ENCODE measurements at regions not wholly inside any gene's neighbourhood (a gene's known extent, or its start where the extent isn't known, plus 50 kb on each side); places are given as distances from the start of the nearest gene placed in this dataset.

GRCh38 chr4:26020881-26021280 is 106.9 kb downstream of the SMIM20 start:
- DNase-seq, result no peak

- DNase-seq, result no peak
Observed at GRCh38 chr4:26021417-26022345, 107.7 kb downstream of the SMIM20 start.

GRCh38 chr4:26022346-26023202 is 108.6 kb downstream of the SMIM20 start:
- peak; percentile 76 for DNase-seq

DNA sequence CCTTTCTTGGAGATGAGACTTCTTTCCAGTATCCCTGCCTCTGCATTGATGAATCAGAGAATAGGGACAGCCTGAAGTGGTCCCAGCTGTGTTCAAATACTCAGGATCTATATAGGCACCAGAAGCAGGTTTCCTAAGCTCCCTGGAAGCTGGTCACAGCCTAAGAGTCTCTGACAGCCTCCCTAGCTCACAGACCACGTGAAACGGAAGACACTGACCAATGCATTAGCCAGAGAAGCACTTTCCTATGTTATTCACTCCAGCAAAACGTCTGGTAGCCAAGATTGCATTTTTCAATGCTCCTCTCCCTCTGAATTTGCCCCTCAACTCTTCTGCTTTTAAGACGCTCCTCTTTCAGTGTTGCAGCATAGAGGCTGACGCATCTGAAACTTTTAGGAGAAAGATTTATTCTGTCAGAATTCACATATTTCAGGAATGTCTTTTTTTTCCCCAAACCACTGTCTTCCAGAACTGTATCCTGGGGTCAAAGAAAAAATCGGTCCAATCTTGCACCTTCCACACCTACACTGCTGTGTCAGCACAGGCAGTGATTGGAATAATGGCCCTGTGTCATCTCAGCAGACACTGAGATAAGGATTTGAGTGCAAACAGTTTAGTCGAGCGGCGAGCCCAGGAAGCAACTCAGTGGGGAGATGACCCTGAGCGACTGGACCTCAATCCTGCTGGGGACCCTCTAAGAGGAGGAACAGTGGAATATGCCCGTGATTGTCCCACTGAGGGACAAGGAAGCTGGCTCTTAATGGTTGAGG is 109.4 kb downstream of the SMIM20 start:
- DNase-seq, result no peak

DNA sequence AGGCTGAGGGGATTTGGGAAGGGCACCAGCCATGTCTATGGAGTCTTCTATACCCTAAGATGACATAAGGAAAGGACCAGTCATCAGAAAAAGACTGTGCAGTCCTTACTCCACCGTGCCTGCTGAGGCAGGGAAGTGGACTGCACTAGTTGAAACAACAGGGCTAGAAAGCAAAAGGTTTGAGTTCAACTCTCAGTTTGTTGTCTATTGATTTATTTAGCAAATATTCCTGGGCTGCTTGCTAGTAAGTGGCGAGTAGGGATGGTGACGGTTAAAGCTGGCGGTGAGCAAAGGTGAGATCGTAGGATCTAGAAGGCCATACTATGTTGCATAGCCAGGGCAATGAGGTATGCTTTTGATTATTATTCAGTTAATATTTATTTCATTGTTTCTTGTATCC is 110.1 kb downstream of the SMIM20 start:
- DNase-seq, result no peak

DNA sequence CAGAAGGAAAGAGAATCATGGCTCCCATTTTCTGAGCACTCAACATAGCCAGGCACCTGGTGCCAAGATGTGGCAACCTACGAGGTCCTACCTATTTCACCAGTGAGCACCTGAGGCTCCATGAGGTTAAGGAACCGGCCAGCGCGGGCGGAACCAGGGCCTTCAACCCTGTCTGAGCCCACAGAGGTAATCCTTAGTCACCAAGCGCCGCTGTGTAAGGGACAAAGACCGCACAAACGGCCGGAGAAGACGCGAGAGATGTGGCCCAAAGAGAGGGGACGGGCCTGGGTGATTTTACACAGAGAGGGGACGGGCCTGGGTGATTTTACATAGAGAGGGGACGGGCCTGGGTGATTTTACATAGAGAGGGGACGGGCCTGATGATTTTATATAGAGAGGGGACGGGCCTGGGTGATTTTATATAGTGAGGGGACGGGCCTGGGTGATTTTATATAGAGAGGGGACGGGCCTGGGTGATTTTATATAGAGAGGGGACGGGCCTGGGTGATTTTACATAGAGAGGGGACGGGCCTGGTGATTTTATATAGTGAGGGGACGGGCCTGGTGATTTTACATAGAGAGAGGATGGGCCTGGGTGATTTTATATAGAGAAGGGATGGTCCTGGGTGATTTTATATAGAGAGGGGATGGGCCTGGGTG is 114.2 kb downstream of the SMIM20 start:
- DNase-seq, result no peak

- DNase-seq, result peak; percentile 81
Observed at GRCh38 chr4:26028793-26029567, 115.0 kb downstream of the SMIM20 start.

DNA sequence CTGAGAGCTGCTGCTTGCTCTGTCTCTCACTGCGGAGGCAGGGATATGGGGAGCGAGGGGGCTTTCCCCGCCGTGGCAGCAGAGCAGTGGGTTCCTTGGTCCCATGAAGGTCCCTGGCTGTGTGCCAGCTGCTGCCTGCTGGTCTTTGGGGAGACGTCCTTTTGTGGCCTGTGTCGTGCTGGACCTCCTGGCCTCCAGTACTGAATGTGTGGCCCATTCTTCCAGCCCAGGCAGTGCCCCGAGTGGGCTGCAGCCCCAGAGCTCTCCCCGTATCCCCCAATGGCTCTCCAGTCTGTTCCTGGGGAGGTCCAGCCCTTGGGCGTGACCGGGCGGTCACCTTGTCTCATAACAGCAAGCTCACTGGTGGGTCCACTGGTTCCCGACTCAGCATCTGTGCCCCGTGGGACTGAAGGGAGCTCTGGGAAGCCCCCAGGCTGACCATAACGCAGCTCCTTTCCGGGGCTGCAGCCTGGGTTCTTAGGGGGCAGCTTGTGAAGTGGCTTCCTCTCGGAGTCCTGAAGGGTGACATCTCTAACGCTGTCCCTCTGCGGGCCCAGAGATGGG is 115.6 kb downstream of the SMIM20 start:
- DNase-seq, result no peak

GRCh38 chr4:26030260-26030667 is 116.2 kb downstream of the SMIM20 start:
- no peak for DNase-seq

- no peak for DNase-seq
Observed at GRCh38 chr4:26030780-26031179, 116.8 kb downstream of the SMIM20 start.

DNA sequence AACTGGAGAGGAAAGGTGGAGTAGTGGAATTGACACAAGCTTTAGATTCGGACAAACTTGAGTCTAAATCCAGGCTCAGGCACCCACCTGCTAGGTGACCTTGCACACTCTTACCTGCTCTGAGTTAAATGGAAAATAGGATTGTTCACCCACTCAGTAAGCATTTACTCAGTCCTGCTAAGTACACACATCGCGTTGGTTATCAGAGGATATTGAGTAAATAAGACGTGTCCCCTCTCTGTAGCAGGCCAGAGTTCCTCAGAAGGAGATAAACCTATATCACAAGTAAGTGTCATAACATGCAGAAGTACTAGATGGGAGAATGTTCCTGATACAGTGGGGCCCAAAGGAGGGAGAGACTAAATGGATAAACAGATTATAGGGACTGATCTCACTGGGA is 117.7 kb downstream of the SMIM20 start:
- DNase-seq, result no peak

GRCh38 chr4:26032142-26032541 is 118.1 kb downstream of the SMIM20 start:
- DNase-seq, result no peak

- DNase-seq, result peak; percentile 74
Observed at GRCh38 chr4:26032630-26033317, 118.8 kb downstream of the SMIM20 start.

GRCh38 chr4:26033389-26033788 is 119.4 kb downstream of the SMIM20 start:
- DNase-seq, result no peak

DNA sequence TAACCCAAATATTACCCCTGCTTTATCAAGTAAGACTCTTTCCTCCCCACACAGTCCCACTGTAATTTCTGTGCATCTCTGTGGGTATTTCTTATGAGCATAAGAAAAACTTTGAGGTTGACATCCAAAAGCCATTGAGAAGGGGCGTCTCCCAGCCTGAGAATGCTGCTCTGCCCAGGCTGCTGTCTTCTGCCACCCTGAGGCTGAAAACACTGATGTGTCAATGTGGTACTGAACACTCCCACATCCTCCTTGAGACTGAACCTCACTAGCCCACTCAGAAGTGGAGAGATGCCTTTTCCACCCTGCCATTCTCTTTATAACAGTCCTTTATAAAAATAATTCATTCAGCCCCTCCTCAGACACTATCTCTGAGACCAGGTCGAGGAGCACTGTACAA is 120.8 kb downstream of the SMIM20 start:
- no peak for DNase-seq

- DNase-seq, result peak; percentile 74
Observed at GRCh38 chr4:26035921-26036320, 121.9 kb downstream of the SMIM20 start.

DNA sequence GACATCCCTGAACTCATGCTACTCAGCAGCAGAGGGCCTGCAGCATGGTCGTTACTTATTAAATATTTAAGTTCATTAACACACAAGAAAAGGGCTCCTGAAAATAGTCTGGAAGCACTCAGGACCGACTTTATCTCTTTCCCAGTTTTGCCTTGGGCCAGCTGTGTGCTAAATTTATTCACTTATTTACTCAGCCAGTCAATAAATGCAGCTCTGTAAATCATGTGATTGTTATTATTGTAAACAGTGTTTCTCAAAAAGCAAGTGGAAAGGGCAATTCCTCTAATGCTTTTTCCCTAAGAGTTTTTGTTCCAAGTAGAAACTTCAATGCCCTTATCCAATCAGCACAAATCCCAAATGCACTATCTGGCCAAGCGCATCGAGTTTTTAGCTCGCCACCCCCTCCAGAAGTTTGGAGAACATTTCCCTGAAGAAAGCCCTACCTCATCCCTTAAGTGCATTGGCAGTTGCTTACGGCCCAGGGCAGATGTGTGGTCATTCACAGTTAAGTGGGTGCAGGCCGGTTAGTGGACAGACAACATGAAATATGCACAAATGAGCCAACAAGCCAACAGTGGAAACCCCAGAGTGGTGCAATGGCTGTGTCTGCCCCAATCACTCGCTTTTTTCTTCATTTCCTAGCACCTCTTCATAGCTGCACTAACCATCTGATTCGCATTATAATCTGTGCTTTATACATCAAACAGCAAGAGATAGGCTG is 125.8 kb downstream of the SMIM20 start:
- DNase-seq, result no peak

- DNase-seq, result no peak
Observed at GRCh38 chr4:26044524-26044923, 130.5 kb downstream of the SMIM20 start.

DNA sequence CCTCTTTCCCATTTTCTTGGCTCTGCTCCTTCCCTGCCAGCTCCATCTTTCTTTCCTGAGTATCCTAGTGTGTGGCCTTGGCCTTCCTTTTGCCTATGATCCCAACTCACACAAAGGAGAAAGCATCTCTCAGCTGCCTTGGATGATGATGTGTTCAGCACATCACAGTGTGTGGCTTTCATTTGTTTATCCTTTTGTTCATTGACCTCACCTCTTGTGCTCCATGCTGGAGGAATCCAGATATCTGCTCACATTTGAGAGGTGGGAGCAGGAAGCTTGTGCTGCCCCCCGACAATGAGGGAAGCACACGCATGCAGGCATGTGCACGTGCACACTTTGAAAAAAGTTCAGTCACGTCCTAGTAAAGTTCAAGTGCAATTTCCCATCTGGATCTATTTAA is 131.0 kb downstream of the SMIM20 start:
- no peak for DNase-seq

GRCh38 chr4:26047795-26048194 is 133.8 kb downstream of the SMIM20 start:
- DNase-seq, result no peak
